HUDEP-2 (cell line): ENCODE measurements at regions not wholly inside any gene's neighbourhood (a gene's known extent, or its start where the extent isn't known, plus 50 kb on each side); places are given as distances from the start of the nearest gene placed in this dataset.

Experiments
- DNase-seq, 76 experiments: peaks; one replicate each; lab custom pipeline; 2025; ENCODE audit not compliant: unreplicated experiment in 76 of 76; lab: John Stamatoyannopoulos, UW

DNA sequence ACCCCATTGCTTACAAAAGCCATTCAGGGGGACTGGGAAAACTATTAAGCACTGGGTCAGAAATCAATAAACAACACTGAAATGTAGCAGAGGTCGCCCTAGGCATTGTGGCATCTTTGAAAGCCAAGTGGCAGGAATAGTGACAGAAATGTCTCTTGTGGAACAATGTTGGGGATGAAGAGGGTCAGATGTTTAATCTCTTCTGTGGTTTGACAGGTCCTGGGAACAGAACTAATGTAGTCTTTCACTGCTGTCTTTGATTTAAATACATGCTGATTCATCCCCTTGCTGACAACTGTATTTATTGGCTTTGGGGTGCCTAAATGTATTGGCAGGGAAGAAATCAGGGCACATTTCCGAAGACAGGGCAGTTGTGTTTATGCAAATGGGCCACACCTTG, 194.8 kb downstream of the ATG4C start:
- DNase-seq, result no peak

DNA sequence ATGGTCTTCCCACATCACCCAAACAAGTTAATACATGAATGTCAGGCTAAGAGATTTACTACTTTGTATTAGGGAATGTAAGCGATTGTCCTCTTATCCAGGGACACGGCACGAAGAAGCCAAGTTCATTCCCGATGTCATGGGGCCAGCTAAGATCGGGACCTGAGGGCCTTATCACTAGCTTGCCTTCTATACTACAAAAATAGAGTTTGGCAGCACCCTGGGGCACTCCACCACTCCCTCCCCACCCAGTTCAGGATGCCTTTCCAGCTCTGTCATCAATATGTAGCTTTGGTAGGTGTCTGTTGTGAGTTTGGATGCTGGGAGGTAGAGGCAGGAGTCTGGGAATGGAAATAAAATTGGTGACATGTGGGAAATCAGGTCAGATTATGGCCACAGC, 197.5 kb downstream of the ATG4C start:
- DNase-seq, result no peak

DNA sequence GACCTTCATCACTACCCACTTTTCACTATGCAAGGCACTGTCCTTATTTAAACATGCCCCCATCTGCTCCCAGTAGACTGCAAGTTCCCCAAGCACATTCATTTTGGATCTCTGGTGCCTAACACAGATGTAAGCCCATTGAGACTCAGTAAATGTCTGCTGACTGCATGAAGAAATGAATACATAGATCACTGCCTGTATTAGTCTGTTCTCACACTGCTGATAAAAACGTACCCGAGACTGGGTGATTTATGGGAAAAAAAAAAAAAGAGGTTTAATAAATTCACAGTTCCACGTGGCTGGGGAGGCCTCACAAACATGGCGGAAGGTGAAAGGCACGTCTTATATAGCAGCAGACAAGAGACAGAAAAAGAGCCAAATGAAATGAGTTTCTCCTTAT, 204.9 kb downstream of the ATG4C start:
- DNase-seq, result no peak

DNA sequence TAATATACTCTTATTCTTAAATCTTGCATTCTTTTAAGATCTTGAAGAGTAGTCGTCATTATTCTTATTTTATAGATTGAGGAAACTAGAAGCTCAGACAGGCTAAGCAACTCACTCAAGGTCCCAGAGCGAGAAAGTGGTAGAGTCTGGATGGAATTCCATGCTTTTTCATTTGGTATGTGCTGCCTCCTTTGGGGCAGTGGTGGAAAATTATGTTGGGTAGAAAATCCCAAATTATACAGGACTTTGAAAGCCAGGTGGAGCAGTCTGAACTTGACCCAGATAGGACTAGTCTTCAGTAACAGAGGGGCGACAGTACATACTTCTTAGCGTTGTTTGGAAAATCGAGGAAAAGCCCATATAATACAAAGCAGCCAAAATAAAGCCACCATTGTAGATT, 205.6 kb downstream of the ATG4C start:
- DNase-seq, result no peak

DNA sequence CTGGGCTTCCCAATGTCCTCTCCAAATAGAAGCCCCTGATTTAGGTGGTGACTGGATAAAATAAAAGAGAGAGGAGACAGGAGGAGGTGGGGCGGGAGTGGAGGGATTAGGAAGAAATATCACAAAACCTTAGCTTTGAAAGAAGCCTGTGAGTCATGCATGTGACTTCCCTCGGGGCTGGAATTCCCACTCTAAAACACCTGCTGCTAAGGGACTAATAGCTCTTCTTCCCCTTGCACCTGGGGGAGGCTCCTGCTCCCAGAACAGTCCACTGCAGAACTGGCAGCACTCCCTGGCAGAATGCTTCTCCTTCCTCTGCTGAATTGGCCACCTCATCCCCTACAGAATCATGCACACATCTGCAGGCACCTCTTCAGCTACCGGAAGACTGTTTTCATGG, 207.2 kb downstream of the ATG4C start:
- no peak for DNase-seq

DNA sequence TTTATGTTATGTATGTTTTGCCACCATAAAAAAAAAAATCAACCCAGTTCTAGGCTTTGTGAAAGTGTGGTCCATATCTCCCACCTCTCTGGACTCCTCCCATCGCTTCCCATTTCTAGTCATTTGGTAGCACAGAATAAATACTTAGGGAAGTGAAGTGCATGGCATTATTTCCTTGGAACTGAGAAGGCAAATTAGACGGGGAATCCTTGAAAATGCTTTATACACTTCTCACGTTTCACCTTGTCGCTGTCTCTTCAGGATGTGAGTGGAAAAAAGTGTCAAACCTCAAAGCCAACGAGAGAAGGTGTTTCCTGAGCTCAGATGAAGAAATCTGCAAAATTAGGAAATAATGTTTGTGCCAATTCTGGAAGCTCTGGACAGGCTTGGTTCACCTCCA, 209.9 kb downstream of the ATG4C start:
- no peak for DNase-seq

DNA sequence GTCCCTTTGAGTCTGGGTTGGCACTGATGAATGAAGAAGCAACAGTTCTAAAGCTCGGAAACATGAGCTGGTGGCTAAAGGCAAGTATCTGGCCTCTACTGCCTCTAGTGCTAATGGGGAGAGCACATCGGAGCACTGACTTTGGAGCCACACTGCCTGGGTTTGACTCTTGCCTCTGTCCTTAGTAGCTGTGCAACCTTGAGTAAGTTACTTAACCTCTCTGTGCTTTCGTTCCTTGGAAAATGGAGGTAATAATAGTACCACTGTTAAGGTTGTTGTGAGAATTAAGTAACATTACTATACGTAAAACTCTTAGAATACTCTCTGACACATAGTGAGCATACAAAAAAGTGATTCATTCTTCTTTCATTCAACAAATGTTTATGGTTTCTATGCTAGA, 211.2 kb downstream of the ATG4C start:
- DNase-seq, result no peak

DNA sequence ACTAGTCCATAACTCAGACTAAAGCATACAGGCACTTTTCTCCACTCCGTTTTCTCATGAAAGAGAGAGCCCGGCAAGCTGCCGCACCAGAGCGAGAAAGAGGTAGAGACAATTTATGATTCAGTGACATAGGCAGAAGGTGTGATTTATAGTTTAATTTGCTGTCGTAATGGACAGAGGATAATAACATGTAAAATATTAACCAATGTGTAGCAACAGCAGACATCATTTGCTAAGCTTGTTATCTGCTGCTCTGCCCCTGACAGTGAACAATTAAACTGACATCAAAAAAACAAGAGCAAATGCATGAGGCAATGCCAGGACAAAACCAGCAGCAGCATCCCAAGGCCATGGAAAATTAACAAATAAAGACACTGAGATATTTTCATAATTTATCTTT, 214.0 kb downstream of the ATG4C start:
- DNase-seq, result no peak

DNA sequence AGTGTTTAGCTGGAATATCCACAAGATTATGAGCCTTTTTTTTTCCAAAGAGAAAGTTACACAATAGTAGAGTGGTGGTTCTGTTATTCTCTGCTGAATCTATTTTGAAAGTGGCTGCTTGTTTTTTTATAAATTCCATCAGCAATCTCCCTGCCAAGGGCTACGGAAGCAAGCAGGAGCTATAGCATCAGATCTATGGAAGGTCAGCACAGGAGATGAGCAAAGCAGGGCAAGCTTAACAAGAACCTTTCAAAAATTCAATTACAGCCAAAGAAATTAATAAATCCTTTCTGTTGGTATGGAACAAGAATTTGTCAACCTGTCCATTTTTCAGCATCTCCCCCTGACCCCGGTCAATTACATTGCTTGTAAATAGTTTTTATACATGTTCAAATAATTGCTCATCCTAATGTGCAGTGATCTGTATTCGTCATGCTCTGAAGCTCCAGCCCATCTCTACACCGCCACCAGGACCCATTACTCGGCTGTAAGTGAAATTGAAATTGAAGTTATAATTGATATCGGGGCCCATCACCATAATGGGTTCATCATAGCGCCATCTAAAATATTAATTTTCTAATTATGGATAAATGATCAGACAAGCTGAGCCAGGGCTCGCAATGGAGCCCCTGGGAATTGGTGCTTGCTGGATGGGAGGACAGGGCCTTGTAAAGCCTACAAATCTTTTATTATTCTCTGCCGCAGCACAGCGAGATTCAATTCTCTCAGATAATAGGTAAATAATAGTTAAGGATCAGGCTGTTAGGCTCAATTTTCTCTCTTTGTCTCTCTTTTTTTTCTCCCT, 215.1 kb downstream of the ATG4C start:
- DNase-seq, result no peak

DNA sequence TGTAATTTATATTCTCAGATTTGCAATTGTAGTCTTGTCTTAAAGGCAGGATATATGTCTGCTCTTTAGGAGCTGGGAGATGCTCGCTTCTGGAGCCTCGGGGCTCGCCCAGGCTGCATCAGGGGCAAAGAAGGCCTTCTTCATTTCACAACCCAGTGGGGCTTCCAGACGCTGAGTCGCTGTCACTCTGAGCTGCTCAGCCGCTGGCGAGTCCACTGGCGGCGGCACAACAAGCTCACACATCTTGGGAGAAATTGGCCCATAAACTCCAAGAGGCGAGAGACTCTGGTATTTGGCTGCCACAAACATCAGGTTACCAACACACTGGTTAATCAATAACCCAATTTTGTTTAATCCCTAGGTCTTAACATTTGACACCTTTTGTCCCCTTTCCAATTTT, 216.6 kb downstream of the ATG4C start:
- no peak for DNase-seq

DNA sequence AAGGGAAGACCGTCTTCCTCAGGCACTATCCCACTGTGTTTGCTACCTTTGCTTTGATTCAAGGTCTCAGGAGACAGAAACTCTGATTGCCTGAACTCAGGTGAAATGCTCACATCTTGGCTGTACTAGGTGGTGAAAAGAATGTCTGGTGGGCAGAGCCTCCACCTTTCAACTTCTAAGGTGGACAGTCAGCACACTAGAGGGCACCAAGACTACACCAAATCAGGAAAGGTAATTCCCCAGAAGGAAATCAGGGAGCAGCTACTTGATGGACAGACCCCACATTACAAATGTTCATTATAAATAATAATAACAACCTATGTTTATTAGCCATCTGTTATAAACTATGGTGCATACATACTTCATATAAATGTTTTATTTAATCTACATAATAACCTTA, 220.9 kb downstream of the ATG4C start:
- DNase-seq, result no peak

DNA sequence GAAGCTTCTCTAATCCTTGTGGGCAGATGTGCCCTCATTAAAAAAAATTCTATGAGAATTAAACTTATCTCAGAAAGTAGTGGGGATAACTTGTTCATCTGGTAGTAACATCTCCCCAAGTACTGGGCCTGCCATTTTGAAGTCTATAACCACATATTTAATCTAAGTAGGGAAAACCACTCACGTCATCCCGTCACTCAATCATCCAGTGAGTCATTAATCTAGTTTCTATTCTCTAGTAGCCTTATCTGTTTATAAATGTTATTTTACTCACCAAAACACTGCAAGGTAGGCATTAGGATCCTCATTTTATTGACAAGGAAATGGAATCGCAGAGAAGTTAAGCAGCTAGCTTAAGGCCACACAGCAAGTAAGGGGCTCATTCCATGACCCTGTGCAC, 221.9 kb downstream of the ATG4C start:
- no peak for DNase-seq

DNA sequence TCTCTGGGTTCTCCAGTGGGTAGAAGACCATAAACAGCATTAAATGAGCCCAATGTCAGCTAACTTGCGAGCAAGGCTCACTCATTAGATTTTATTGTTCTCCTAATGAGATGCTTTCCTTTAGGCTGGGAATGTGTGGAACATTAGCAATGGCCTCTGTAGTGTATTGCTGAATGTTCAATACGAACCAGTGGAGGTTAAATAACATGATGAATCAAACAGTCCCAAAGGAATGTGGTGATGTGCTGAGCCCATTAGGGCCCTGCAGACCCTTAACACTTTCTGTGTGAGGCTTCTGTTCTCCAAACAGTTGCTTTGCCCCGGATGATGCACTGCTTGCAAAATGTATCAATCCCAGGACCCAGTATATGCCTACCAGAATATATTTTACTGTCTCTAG, 225.5 kb downstream of the ATG4C start:
- DNase-seq, result no peak

DNA sequence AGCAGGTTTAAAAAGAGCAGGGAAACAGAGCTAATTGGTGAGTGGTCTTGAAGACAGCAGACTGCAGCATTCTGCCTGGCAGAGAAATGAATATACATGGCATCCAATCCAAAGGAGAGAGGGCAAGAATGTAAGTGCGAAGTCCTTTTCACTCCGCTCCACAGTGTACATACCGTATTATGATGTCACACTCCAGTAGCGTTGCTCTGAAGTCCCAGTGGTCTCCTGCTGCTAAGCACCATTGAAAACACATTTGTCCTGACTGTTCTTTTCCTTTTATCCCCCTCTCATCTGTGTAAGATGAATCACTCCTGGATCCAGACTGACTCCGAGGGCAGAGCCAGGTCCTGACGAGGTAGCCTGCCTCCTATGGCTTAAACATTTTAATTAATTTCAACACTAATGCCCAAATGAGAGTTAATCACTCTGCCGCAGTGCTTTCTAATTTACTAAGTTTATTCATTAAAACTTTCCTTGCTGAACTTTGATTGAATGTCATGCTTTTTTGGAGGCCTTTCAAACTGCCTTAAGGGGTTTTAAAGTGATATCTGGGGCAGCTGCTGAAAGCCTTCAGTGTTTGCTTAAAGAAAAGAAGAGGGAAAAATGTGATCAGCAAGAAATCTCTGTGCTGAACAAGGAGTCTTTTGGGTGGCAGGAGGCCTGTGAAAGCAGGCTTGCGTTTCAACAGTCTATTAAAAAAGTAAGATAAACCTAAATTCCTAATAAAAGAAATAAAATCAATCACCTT, 227.2 kb downstream of the ATG4C start:
- DNase-seq, result no peak

DNA sequence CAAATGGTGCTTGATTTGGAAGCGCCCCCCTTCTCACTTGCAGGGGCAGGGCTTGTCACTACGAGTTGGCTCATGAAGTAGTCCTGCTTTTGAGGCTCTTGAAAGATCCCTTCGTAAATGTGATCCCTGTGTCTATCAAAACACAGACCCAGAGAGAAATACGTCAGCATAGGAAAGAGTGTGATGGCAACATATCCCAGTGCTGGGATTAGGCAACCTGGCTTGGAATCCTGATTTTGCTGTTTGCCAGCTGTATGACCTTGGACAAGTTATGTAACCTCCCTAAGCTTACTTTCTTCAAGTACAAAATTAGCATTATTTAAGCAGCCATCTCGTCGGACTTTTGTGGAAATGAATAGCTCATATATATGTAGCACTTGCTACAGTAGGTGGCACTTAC, 228.4 kb downstream of the ATG4C start:
- no peak for DNase-seq

DNA sequence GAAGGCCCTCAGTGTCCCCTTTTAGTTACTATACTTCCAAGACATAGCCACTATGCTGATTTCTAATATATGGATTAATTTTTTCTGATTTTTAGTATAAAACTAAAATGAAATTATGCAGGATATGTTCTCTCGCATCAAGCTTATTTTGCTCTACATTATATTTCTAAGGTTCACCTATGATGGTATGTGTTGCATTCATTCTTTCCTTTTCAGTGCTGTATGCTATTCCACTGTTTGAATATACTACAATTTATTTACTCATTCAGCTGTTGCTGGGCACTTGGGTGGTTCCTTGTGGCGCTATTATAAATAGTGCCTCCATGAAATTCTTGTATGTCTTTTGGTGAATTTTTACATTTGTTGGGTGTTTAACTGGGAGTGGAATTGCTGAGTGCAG, 230.3 kb downstream of the ATG4C start:
- DNase-seq, result no peak

DNA sequence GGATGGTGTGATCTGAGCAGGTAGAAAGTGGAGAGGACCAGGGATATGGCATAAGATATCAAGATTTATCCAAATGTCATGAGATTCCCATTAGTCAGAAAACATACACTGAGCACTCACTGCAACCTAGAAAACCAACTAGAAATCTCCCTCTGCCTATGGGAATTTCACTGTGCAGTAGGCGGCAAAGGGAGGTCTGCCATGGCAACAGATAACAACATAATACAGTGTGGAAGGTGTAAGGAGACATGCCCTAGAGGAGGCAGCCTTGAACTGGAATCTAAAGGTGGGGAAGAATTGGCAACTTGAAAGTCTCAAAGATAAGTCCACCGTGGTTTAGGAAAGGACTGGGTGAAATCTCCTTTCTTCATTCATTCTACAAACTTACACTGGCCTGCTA, 238.4 kb downstream of the ATG4C start:
- DNase-seq, result no peak

DNA sequence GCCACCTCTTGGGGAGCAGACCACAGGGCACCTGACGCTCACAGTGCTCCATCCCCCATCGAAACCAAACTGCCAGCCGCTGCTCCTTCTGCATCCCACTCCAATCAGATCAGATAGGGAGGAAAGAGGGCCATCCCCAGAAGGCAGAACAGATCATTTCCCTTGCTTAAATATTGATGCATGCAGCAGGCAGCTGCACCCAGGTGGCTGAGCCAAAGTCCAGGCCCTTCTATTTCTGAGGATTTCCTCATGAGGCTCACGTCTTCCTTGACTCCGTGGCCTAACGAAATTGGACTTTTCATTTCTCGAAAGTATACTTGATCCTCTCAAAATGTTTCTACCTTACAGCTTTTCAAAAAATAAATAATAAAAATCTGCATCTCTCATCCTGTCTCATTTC, 239.2 kb downstream of the ATG4C start:
- DNase-seq, result no peak

DNA sequence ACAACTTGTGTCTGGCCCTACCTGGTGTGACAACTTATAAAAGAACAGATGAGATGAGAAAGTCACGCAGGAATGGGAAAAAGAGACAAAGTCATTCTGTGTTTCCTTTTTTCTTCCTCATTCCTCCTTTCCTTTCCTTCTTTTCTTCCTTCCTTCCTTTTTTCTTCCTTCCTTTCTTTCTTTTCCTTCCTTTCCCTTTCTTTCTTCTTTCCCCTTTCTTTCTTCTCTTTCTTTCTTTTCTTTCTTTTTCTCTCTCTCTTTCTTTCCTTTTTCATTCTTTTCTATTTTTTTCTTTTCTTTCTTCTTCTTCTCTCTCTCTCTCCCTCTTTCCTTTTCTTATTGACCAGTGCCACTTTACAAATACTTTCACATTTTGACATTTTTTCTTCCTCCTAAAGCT, 239.7 kb downstream of the ATG4C start:
- DNase-seq, result no peak

DNA sequence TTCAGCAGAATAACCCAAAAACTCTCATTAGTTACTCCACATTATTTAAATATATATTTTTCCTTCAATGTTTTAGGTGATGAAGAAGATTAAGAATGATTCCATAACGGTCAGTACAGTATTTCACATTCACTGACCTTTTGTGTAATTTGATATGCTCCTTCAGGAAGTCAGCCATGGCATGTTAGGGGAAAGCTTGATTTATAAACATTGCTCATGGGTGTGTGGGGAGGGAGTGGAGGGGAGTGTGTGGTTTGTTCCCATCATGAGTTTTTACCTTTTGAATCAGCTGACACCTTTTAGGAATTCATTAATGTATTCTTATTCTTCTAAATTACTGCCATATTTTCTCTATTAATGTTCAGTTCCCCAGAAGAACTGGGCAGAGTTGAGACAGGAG, 240.2 kb downstream of the ATG4C start:
- no peak for DNase-seq

DNA sequence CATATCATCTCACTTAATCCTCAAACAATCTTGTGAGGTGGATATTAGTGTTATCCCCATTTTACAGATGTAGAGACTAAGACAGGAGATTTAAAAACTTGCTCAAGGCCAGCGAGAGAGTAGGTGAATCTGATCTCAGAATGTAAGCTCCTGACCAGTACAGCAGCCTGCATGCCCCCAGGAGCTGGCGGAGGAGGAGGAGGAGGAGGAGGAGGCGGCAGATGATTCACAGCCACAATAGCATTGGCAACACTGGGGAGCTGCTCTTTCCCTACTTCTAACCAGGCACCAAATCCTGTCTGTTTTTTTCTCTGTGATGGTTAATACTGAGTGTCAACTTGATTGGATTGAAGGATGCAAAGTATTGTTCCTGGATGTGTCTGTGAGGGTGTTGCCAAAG, 243.2 kb downstream of the ATG4C start:
- no peak for DNase-seq

DNA sequence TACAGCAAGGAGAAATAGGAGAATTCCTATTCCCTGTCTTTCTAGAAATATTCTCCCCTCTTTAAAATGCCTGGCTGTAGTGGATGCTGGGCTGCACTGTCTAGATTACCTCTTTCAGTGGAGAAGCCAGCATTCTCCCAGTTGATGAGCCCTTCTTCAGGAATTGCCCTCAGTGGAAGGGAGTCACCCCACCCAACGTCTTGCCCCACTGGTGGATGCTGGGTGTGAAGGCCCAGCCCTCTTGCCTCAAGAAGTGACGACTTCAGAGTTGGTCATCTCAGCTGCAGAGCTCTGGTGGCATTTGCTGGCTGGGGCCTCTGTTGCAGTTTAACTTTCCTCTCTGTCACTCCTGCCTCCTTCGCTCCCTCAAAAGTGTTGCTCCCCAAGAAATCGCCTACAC, 248.2 kb downstream of the ATG4C start:
- DNase-seq, result no peak
